Eye (tissue), 1 donor: ENCODE measurements at regions not wholly inside any gene's neighbourhood (a gene's known extent, or its start where the extent isn't known, plus 50 kb on each side); places are given as distances from the start of the nearest gene placed in this dataset.
"Not testable (repeated sequence)": the region's sequence is repeated elsewhere in the genome, so short reads cannot be mapped to it uniquely, and the experiment has no call there.

Experiments used
- DNase-seq: peaks from one replicate; pipeline ENCODE4 v3.0.0-alpha.2; 2015

- DNase-seq, result not testable (repeated sequence)
These were observed 161.3 kb upstream of the GCFC2 start for GRCh38 chr2:75871762-75872614.

GRCh38 chr2:75870651-75871137 is 160.0 kb upstream of the GCFC2 start:
- DNase-seq, result no peak

GRCh38 chr2:75870133-75870532 is 159.4 kb upstream of the GCFC2 start:
- no peak for DNase-seq

GRCh38 chr2:75865702-75866101 is 155.0 kb upstream of the GCFC2 start:
- DNase-seq, result no peak

GRCh38 chr2:75865083-75865482 is 154.4 kb upstream of the GCFC2 start:
- DNase-seq, result no peak

GRCh38 chr2:75862547-75862946 is 151.8 kb upstream of the GCFC2 start:
- DNase-seq, result no peak

GRCh38 chr2:75853436-75853835 is 142.7 kb upstream of the GCFC2 start:
- no peak for DNase-seq

- no peak for DNase-seq
These were observed 141.9 kb upstream of the GCFC2 start for GRCh38 chr2:75852639-75853038.

- no peak for DNase-seq
These were observed 136.0 kb upstream of the GCFC2 start for GRCh38 chr2:75846683-75847190.

- DNase-seq, result no peak
These were observed 133.9 kb upstream of the GCFC2 start for GRCh38 chr2:75844651-75845050.

GRCh38 chr2:75834588-75834987 is 123.9 kb upstream of the GCFC2 start:
- not testable (repeated sequence) for DNase-seq

GRCh38 chr2:75833386-75833785 is 122.7 kb upstream of the GCFC2 start:
- DNase-seq, result no peak

GRCh38 chr2:75828826-75829225 is 118.1 kb upstream of the GCFC2 start:
- no peak for DNase-seq

GRCh38 chr2:75823515-75823914 is 112.8 kb upstream of the GCFC2 start:
- not testable (repeated sequence) for DNase-seq

GRCh38 chr2:75822336-75822735 is 111.6 kb upstream of the GCFC2 start:
- DNase-seq, result no peak

GRCh38 chr2:75820693-75821092 is 110.0 kb upstream of the GCFC2 start:
- DNase-seq, result no peak

- DNase-seq, result no peak
These were observed 100.1 kb upstream of the GCFC2 start for GRCh38 chr2:75810611-75811330.

- peak; percentile 39 for DNase-seq
These were observed 98.2 kb upstream of the GCFC2 start for GRCh38 chr2:75808793-75809535.

- no peak for DNase-seq
These were observed 97.3 kb upstream of the GCFC2 start for GRCh38 chr2:75807992-75808391.

- no peak for DNase-seq
These were observed 90.7 kb upstream of the GCFC2 start for GRCh38 chr2:75801234-75801982.

- DNase-seq, result no peak
These were observed 89.7 kb upstream of the GCFC2 start for GRCh38 chr2:75800456-75800855.

GRCh38 chr2:75799859-75800258 is 89.1 kb upstream of the GCFC2 start:
- no peak for DNase-seq
